ENCODE measurements at regions not wholly inside any gene's neighbourhood (a gene's known extent, or its start where the extent isn't known, plus 50 kb on each side); places are given as distances from the start of the nearest gene placed in this dataset.

- no peak overlapping the region for H3K27ac ChIP-seq (ENCODE audit: extremely low read depth, low read depth, low read length)
- no peaks in the 10 kb centered on the region for H3K79me2 ChIP-seq (ENCODE audit: control insufficient read depth, insufficient read depth, low read length)
- 0% methylated on average over 4 of the region's 4 CpGs for WGBS (ENCODE audit: insufficient coverage, low coverage, missing lambda C conversion rate)
- H3K4me1 ChIP-seq (replicated peaks in 1 of 2; ENCODE audit: control insufficient read depth in 2 of 2, insufficient read depth in 2 of 2, low read length in 2 of 2), result no peaks in the 10 kb centered on the region
- no peak overlapping the region for H3K4me2 ChIP-seq (ENCODE audit: insufficient read depth, low read length)
- intact Hi-C loops (cut with micrococcal nuclease) (no loop called here), in situ Hi-C loops (cut with MboI) (no loop called here)
- no peak for DNase-seq (ENCODE audit: extremely low read depth in 1 of 4, low spot score in 3 of 4)
- H2AFZ ChIP-seq (ENCODE audit: low read depth, low read length), result no peak overlapping the region
- FAIRE-seq, result no peak
- TF ChIP-seq, protein P1, sequence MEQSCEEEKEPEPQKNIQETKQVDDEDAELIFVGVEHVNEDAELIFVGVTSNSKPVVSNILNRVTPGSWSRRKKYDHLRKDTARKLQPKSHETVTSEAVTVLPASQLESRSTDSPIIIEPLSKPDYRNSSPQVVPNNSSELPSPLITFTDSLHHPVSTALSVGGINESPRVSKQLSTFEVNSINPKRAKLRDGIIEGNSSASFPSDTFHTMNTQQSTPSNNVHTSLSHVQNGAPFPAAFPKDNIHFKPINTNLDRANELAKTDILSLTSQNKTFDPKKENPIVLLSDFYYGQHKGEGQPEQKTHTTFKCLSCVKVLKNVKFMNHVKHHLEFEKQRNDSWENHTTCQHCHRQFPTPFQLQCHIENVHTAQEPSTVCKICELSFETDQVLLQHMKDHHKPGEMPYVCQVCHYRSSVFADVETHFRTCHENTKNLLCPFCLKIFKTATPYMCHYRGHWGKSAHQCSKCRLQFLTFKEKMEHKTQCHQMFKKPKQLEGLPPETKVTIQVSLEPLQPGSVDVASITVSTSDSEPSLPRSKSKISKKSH (CRISPR knock-in tag; IDR thresholded peaks at IDR 0.05), result no peak
- TF ChIP-seq SIX5 (IDR thresholded peaks at IDR 0.05; ENCODE audit: borderline replicate concordance in 1 of 2, insufficient read depth in 1 of 2, low read depth in 1 of 2, low read length in 2 of 2) (no peak), KAT7 (CRISPR knock-in tag; IDR thresholded peaks at IDR 0.05; ENCODE audit: borderline replicate concordance) (no peak), CBFA2T2 (conservative IDR thresholded peaks at IDR 0.05) (no peak), ADNP (tag; IDR thresholded peaks at IDR 0.05) (no peak), TCFL5 (CRISPR knock-in tag; conservative IDR thresholded peaks at IDR 0.05) (no peak), CEBPG (CRISPR knock-in tag; IDR thresholded peaks at IDR 0.05) (no peak), CEBPG (tag; conservative IDR thresholded peaks at IDR 0.05 in 1 of 2, IDR thresholded peaks at IDR 0.05 in 1 of 2) (no peak), ZNF444 (CRISPR knock-in tag; IDR thresholded peaks at IDR 0.05) (no peak), TEAD4 (IDR thresholded peaks at IDR 0.05; ENCODE audit: low read length) (no peak), TEAD4 (CRISPR knock-in tag; IDR thresholded peaks at IDR 0.05; ENCODE audit: borderline replicate concordance) (no peak), ZFPM2 (CRISPR knock-in tag; IDR thresholded peaks at IDR 0.05) (no peak)
- ChIA-PET POLR2A (no interaction called here), CTCF (ENCODE audit: low intra/inter-chr PET ratio) (no interaction called here)
- no peak overlapping the region for H3K4me3 ChIP-seq
- ATAC-seq, result no peak
- no peak overlapping the region for H3K9ac ChIP-seq (ENCODE audit: insufficient read depth in 1 of 2, low read depth in 2 of 2, low read length in 2 of 2)
- H4K20me1 ChIP-seq (replicated peaks; ENCODE audit: control insufficient read depth, insufficient read depth, low read length), result no peaks in the 10 kb centered on the region
- BruUV-seq (replicated peaks), result no TSS peak
- peaks cover 4% of the 10 kb centered on the region in 2 experiments; a peak in 2 of 5 replicates for H3K27me3 ChIP-seq (ENCODE audit: control insufficient read depth in 2 of 2, insufficient read depth in 2 of 2, low read length in 2 of 2)
- H3K9me3 ChIP-seq (replicated peaks; ENCODE audit: control insufficient read depth, insufficient read depth, low read depth, low read length), result no peaks in the 10 kb centered on the region
- no peaks in the 10 kb centered on the region for H3K9me1 ChIP-seq (ENCODE audit: control insufficient read depth, insufficient read depth, low read length)
- no peaks in the 10 kb centered on the region for H3K36me3 ChIP-seq (ENCODE audit: control insufficient read depth, insufficient read depth, low read length)
Observed at GRCh38 chr10:113267619-113268562, 285.0 kb upstream of the HABP2 start.

Data from K562 (cell line).